Neural progenitor cell (in vitro differentiated cells): ENCODE measurements at regions not wholly inside any gene's neighbourhood (a gene's known extent, or its start where the extent isn't known, plus 50 kb on each side); places are given as distances from the start of the nearest gene placed in this dataset.

ENCODE experiments used
- DNase-seq: peaks from one replicate; pipeline ENCODE4 v3.0.0-alpha.2; 2016; ENCODE audit warnings: low spot score
- H2AFZ ChIP-seq: fragments of 200-600 bp; sonication (generic); replicated peaks from 2 replicates; pipeline ENCODE4 v1.6.1; 2016; ENCODE audit warnings: antibody characterized with exemption
- H3F3A ChIP-seq: fragments of 200-600 bp; sonication (generic); 2 replicates; pipeline ENCODE4 v1.6.1; 2016; ENCODE audit warnings: antibody characterized with exemption, low read depth
- H3K27ac ChIP-seq: fragments of 200-600 bp; sonication (generic); 2 replicates; pipeline ENCODE4 v1.5.1; 2016; ENCODE audit warnings: mild to moderate bottlenecking
- H3K27me3 ChIP-seq: fragments of 200-600 bp; sonication (generic); 2 replicates; pipeline ENCODE4 v1.6.1; 2016; ENCODE audit warnings: mild to moderate bottlenecking, moderate library complexity
- H3K36me3 ChIP-seq: fragments of 200-600 bp; sonication (generic); 2 replicates; pipeline ENCODE4 v1.5.1; 2016
- H3K4me1 ChIP-seq: fragments of 200-600 bp; sonication (generic); 2 replicates; pipeline ENCODE4 v1.6.1; 2016; ENCODE audit warnings: mixed run types
- H3K4me2 ChIP-seq: fragments of 200-600 bp; sonication (generic); 2 replicates; pipeline ENCODE4 v1.6.1; 2016
- H3K4me3 ChIP-seq: fragments of 200-600 bp; sonication (generic); 2 replicates; pipeline ENCODE4 v1.5.1; 2016
- H3K79me2 ChIP-seq: fragments of 200-600 bp; sonication (generic); 2 replicates; pipeline ENCODE4 v1.6.1; 2016; ENCODE audit warnings: low read depth
- H3K9ac ChIP-seq: fragments of 200-600 bp; sonication (generic); 2 replicates; pipeline ENCODE4 v1.6.1; 2016
- H3K9me3 ChIP-seq: fragments of 200-600 bp; sonication (generic); 2 replicates; pipeline ENCODE4 v1.5.1; 2016; ENCODE audit warnings: low read depth
- H4K20me1 ChIP-seq: fragments of 200-600 bp; sonication (generic); 2 replicates; pipeline ENCODE4 v1.6.1; 2016; ENCODE audit warnings: low read depth
- H3K27ac Mint-ChIP-seq: 3 replicates; pipeline ENCODE4 v1.8.0; 2021; ENCODE audit warnings: mixed read lengths
- H3K27me3 Mint-ChIP-seq: 2 replicates; pipeline ENCODE4 v1.8.0; 2022; ENCODE audit warnings: low read depth, mild to moderate bottlenecking, inconsistent platforms, moderate library complexity, mixed read lengths; ENCODE audit not compliant: insufficient read depth
- H3K36me3 Mint-ChIP-seq: 3 replicates; pipeline ENCODE4 v1.8.0; 2021; ENCODE audit warnings: mixed read lengths
- H3K4me1 Mint-ChIP-seq: 3 replicates; pipeline ENCODE4 v1.8.0; 2021; ENCODE audit warnings: mixed read lengths
- H3K4me3 Mint-ChIP-seq: 3 replicates; pipeline ENCODE4 v1.8.0; 2021; ENCODE audit warnings: mild to moderate bottlenecking, moderate library complexity, mixed read lengths
- H3K9me3 Mint-ChIP-seq: 3 replicates; pipeline ENCODE4 v1.8.0; 2020; ENCODE audit warnings: mixed read lengths
- EZH2 ChIP-seq: fragments of 200-600 bp; sonication (generic); IDR thresholded peaks from 2 replicates; pipeline ENCODE4 v1.6.1; 2017; ENCODE audit warnings: antibody characterized with exemption, mild to moderate bottlenecking, moderate library complexity
- EZH2phosphoT487 ChIP-seq: fragments of 200-600 bp; sonication (generic); IDR thresholded peaks from 2 replicates; pipeline ENCODE4 v1.6.1; 2017; ENCODE audit warnings: antibody characterized with exemption
- TF ChIP-seq, protein P1 (sequence below): fragments of 200-600 bp; sonication (generic); IDR thresholded peaks from 2 replicates; pipeline ENCODE4 v1.5.1; 2017; ENCODE audit warnings: antibody characterized with exemption, mild to moderate bottlenecking

DNA sequence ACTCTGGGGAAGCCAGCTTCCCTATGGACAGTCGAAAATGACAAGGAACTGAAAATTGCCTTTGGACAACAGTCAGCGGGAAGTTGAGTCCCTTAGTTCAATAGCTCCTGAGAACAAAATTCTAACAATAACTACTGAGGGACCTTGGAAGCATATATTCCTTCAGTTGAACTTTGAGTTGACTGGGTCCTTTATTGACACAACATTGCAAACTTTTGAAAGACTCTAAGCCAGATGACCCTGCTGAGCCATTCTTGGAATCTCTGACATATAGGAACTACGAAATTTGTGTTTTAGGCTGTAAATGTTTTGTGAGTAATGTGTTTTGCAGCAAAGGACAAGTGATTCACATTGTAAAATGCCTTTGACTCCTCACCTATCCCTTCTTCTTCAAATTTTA is 548.8 kb upstream of the LCORL start:
- TF ChIP-seq, protein P1, sequence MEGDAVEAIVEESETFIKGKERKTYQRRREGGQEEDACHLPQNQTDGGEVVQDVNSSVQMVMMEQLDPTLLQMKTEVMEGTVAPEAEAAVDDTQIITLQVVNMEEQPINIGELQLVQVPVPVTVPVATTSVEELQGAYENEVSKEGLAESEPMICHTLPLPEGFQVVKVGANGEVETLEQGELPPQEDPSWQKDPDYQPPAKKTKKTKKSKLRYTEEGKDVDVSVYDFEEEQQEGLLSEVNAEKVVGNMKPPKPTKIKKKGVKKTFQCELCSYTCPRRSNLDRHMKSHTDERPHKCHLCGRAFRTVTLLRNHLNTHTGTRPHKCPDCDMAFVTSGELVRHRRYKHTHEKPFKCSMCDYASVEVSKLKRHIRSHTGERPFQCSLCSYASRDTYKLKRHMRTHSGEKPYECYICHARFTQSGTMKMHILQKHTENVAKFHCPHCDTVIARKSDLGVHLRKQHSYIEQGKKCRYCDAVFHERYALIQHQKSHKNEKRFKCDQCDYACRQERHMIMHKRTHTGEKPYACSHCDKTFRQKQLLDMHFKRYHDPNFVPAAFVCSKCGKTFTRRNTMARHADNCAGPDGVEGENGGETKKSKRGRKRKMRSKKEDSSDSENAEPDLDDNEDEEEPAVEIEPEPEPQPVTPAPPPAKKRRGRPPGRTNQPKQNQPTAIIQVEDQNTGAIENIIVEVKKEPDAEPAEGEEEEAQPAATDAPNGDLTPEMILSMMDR, result no peak
- no peak for TF ChIP-seq EZH2
- no peak for TF ChIP-seq EZH2phosphoT487
- no peak for DNase-seq
- no peak overlapping the region for H3K9ac ChIP-seq
- no peak overlapping the region for H2AFZ ChIP-seq
- Mint-ChIP-seq H3K4me3 (no peak overlapping the region), H3K27me3 (no peaks in the 10 kb centered on the region), H3K36me3 (no peaks in the 10 kb centered on the region), H3K27ac (no peak overlapping the region), H3K9me3 (no peaks in the 10 kb centered on the region), H3K4me1 (peaks cover 6% of the 10 kb centered on the region)
- H3K27ac ChIP-seq, result no peak overlapping the region
- no peaks in the 10 kb centered on the region for H3K9me3 ChIP-seq
- H3K36me3 ChIP-seq, result no peaks in the 10 kb centered on the region
- H3F3A ChIP-seq, result no peaks in the 10 kb centered on the region
- H3K79me2 ChIP-seq, result no peaks in the 10 kb centered on the region
- H3K4me3 ChIP-seq, result no peak overlapping the region
- peaks cover 10% of the 10 kb centered on the region for H3K4me1 ChIP-seq
- H3K4me2 ChIP-seq, result no peak overlapping the region
- H4K20me1 ChIP-seq, result no peaks in the 10 kb centered on the region
- no peaks in the 10 kb centered on the region for H3K27me3 ChIP-seq

DNA sequence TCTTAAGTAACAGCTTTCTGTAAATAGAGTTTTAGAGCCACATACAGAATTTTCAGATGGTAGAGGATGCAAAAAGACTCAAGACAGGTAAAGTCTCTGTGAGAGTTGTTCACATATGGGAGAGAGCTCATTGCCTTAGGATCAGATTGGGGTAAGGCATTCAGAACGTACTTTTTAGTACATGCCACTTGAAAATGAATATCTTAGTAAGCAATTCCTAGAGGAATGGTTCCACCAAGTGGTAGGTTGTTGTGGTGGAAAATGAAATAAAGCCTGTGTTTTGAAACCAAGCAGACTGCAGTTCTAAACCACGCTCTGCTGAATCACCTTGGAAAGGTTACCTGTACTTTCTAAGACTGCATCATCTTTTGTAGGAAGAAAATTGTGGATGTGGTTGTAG is 547.0 kb upstream of the LCORL start:
- Histone ChIP-seq H3K27me3 (no peaks in the 10 kb centered on the region), H4K20me1 (no peaks in the 10 kb centered on the region), H3K9ac (no peak overlapping the region), H3F3A (no peaks in the 10 kb centered on the region), H3K36me3 (no peaks in the 10 kb centered on the region), H3K9me3 (no peaks in the 10 kb centered on the region), H3K79me2 (no peaks in the 10 kb centered on the region), H3K4me2 (no peak overlapping the region), H3K4me1 (peaks cover 10% of the 10 kb centered on the region), H2AFZ (no peak overlapping the region), H3K4me3 (no peak overlapping the region), H3K27ac (no peak overlapping the region)
- no peak for TF ChIP-seq EZH2
- TF ChIP-seq, protein P1, result peak; percentile 38
- Mint-ChIP-seq H3K36me3 (no peaks in the 10 kb centered on the region), H3K4me1 (peaks cover 6% of the 10 kb centered on the region), H3K27me3 (no peaks in the 10 kb centered on the region), H3K9me3 (peaks cover 14% of the 10 kb centered on the region), H3K27ac (no peak overlapping the region), H3K4me3 (no peak overlapping the region)
- DNase-seq, result no peak

DNA sequence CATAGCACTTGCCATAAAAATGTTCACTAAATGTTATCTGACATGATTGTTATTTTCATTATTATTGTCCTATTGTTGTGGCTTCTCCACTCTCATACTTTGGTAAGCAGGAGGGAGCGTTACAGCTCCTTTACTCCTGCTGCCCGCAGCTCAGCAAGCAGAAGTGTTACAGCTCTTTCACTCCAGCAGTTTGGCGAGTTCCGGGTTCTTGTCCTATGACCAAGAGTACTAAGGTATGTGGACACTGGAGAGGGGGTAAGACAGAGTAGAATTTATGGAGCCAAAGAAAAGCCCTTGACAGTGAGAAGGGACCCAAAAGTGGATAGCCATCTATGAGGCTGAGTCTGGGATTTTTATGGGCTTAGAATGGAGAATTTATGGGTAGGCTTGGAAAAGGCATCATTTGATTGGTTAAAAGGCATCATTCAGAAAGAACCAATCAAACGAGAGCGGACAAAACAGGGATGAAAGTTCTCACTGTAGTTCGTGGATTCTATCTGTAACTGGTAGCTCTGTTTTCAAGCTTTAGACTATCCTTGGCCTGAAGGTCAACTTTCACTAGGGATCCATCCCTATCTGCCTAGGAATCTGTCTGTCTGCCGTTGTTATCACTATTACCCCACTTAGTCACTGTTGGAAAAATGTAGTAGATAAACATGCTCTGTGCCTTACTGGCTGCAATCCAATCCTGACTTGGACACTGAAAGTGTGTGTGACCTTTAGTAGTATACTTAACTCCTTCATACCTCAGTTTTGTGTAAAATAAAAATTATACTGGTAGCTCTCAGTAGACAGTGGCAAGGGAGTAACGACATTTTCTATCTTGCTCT is 545.6 kb upstream of the LCORL start:
- H3K27ac Mint-ChIP-seq, result no peak overlapping the region
- H3K27ac ChIP-seq, result no peak overlapping the region
- H3K27me3 Mint-ChIP-seq, result no peaks in the 10 kb centered on the region
- H3K4me1 ChIP-seq, result peaks cover 10% of the 10 kb centered on the region
- no peak overlapping the region for H2AFZ ChIP-seq
- no peaks in the 10 kb centered on the region for H4K20me1 ChIP-seq
- H3K9ac ChIP-seq, result no peak overlapping the region
- H3K4me2 ChIP-seq, result no peak overlapping the region
- peaks cover 4% of the 10 kb centered on the region for H3K36me3 Mint-ChIP-seq
- H3K36me3 ChIP-seq, result no peaks in the 10 kb centered on the region
- no peaks in the 10 kb centered on the region for H3K79me2 ChIP-seq
- no peak overlapping the region for H3K4me3 Mint-ChIP-seq
- no peak for DNase-seq
- no peaks in the 10 kb centered on the region for H3F3A ChIP-seq
- H3K27me3 ChIP-seq, result no peaks in the 10 kb centered on the region
- TF ChIP-seq, protein P1, result no peak
- TF ChIP-seq EZH2phosphoT487 (no peak), EZH2 (no peak)
- peaks cover 25% of the 10 kb centered on the region for H3K9me3 Mint-ChIP-seq
- no peak overlapping the region for H3K4me3 ChIP-seq
- no peaks in the 10 kb centered on the region for H3K9me3 ChIP-seq
- H3K4me1 Mint-ChIP-seq, result peaks cover 6% of the 10 kb centered on the region
